C4-2B (cell line): ENCODE measurements at regions not wholly inside any gene's neighbourhood (a gene's known extent, or its start where the extent isn't known, plus 50 kb on each side); places are given as distances from the start of the nearest gene placed in this dataset.
A peak's percentile ranks its signal among the peaks of the same experiment; 100 is the strongest.

Experiments used
- H3K27ac ChIP-seq: fragments of 450-650 bp; 2 replicates; pipeline ENCODE4 v1.5.1; 2017
- CTCF ChIP-seq: fragments of 450-650 bp; conservative IDR thresholded peaks from 2 replicates; pipeline ENCODE4 v1.5.1; 2017; ENCODE audit warnings: mild to moderate bottlenecking
- ZFX ChIP-seq: fragments of 450-650 bp; IDR thresholded peaks from 2 replicates; pipeline ENCODE4 v1.6.1; 2017

- TF ChIP-seq ZFX, result no peak
- no peak for TF ChIP-seq CTCF
- no peak overlapping the region for H3K27ac ChIP-seq
These were observed 881.8 kb upstream of the NR2F2 start for GRCh38 chr15:95448531-95449229.

GRCh38 chr15:95449230-95449628, 881.3 kb upstream of the NR2F2 start:
- TF ChIP-seq ZFX, result no peak
- TF ChIP-seq CTCF, result peak; percentile 12
- no peak overlapping the region for H3K27ac ChIP-seq

- no peak for TF ChIP-seq ZFX
- TF ChIP-seq CTCF, result no peak
- H3K27ac ChIP-seq, result no peak overlapping the region
These were observed 880.1 kb upstream of the NR2F2 start for GRCh38 chr15:95450413-95450812.

GRCh38 chr15:95451938-95452337, 878.6 kb upstream of the NR2F2 start:
- H3K27ac ChIP-seq, result no peak overlapping the region
- TF ChIP-seq CTCF (no peak), ZFX (no peak)

- TF ChIP-seq ZFX, result no peak
- no peak for TF ChIP-seq CTCF
- no peak overlapping the region for H3K27ac ChIP-seq
These were observed 875.9 kb upstream of the NR2F2 start for GRCh38 chr15:95454403-95455262.

- TF ChIP-seq ZFX (no peak), CTCF (no peak)
- H3K27ac ChIP-seq, result no peak overlapping the region
These were observed 873.0 kb upstream of the NR2F2 start for GRCh38 chr15:95457520-95457919.

- no peak for TF ChIP-seq CTCF
- no peak for TF ChIP-seq ZFX
- no peak overlapping the region for H3K27ac ChIP-seq
These were observed 871.8 kb upstream of the NR2F2 start for GRCh38 chr15:95458721-95459120.
